ENCODE measurements at regions not wholly inside any gene's neighbourhood (a gene's known extent, or its start where the extent isn't known, plus 50 kb on each side); places are given as distances from the start of the nearest gene placed in this dataset.

GRCh38 chr7:69418869-69419670 is 179.2 kb upstream of the AUTS2 start:
- TF ChIP-seq, protein P1, sequence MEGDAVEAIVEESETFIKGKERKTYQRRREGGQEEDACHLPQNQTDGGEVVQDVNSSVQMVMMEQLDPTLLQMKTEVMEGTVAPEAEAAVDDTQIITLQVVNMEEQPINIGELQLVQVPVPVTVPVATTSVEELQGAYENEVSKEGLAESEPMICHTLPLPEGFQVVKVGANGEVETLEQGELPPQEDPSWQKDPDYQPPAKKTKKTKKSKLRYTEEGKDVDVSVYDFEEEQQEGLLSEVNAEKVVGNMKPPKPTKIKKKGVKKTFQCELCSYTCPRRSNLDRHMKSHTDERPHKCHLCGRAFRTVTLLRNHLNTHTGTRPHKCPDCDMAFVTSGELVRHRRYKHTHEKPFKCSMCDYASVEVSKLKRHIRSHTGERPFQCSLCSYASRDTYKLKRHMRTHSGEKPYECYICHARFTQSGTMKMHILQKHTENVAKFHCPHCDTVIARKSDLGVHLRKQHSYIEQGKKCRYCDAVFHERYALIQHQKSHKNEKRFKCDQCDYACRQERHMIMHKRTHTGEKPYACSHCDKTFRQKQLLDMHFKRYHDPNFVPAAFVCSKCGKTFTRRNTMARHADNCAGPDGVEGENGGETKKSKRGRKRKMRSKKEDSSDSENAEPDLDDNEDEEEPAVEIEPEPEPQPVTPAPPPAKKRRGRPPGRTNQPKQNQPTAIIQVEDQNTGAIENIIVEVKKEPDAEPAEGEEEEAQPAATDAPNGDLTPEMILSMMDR (conservative IDR thresholded peaks at IDR 0.05; ENCODE audit: low read depth, low read length), result no peak
- TF ChIP-seq EZH2 (IDR thresholded peaks at IDR 0.05; ENCODE audit: low read length, unreplicated experiment) (no peak), EZH2phosphoT487 (IDR thresholded peaks at IDR 0.05; ENCODE audit: borderline replicate concordance, low read length) (no peak)
